MM.1S (cell line): ENCODE measurements at regions not wholly inside any gene's neighbourhood (a gene's known extent, or its start where the extent isn't known, plus 50 kb on each side); places are given as distances from the start of the nearest gene placed in this dataset.
A peak's percentile ranks its signal among the peaks of the same experiment; 100 is the strongest.

ENCODE experiments used
- DNase-seq: peaks from one replicate; pipeline ENCODE4 v3.0.0-alpha.2; 2015
- H2AFZ ChIP-seq: fragments of 300-600 bp; sonication (generic); 2 replicates; pipeline ENCODE4 v1.6.0; 2016; ENCODE audit warnings: antibody characterized with exemption, low read length
- H3F3A ChIP-seq: fragments of 300-600 bp; sonication (generic); 2 replicates; pipeline ENCODE4 v1.6.1; 2016; ENCODE audit warnings: mild to moderate bottlenecking, antibody characterized with exemption, low read length, moderate library complexity, mixed read lengths; ENCODE audit not compliant: insufficient read depth
- H3K27ac ChIP-seq: fragments of 300-600 bp; sonication (generic); 2 replicates; pipeline ENCODE4 v1.5.1; 2016; ENCODE audit warnings: mild to moderate bottlenecking, low read length
- H3K27me3 ChIP-seq: fragments of 300-600 bp; sonication (generic); replicated peaks from 2 replicates; pipeline ENCODE4 v1.6.0; 2016; ENCODE audit warnings: low read length; ENCODE audit not compliant: insufficient read depth
- H3K36me3 ChIP-seq: fragments of 300-600 bp; sonication (generic); replicated peaks from 2 replicates; pipeline ENCODE4 v1.6.1; 2016; ENCODE audit warnings: mild to moderate bottlenecking, low read length, mixed read lengths; ENCODE audit not compliant: insufficient read depth
- H3K4me1 ChIP-seq: fragments of 300-600 bp; sonication (generic); 2 replicates; pipeline ENCODE4 v1.6.1; 2016; ENCODE audit warnings: low read length, mixed read lengths
- H3K4me2 ChIP-seq: fragments of 300-600 bp; sonication (generic); 2 replicates; pipeline ENCODE4 v1.6.0; 2016; ENCODE audit warnings: low read depth, low read length
- H3K4me3 ChIP-seq: fragments of 300-600 bp; sonication (generic); 2 replicates; pipeline ENCODE4 v1.5.1; 2016; ENCODE audit warnings: low read length, mixed read lengths
- H3K79me2 ChIP-seq: fragments of 300-600 bp; sonication (generic); 2 replicates; pipeline ENCODE4 v1.6.1; 2016; ENCODE audit warnings: mixed run types, low read length, mixed read lengths
- H3K9ac ChIP-seq: fragments of 300-600 bp; sonication (generic); 2 replicates; pipeline ENCODE4 v1.6.1; 2016; ENCODE audit warnings: low read length, mixed read lengths
- H3K9me2 ChIP-seq: fragments of 300-600 bp; sonication (generic); replicated peaks from 2 replicates; pipeline ENCODE4 v1.6.1; 2016; ENCODE audit warnings: mild to moderate bottlenecking, low read length, mixed read lengths; ENCODE audit not compliant: insufficient read depth
- H3K9me3 ChIP-seq: fragments of 300-600 bp; sonication (generic); replicated peaks from 2 replicates; pipeline ENCODE4 v1.6.1; 2016; ENCODE audit warnings: mild to moderate bottlenecking, low read length, mixed read lengths; ENCODE audit not compliant: insufficient read depth
- H4K20me1 ChIP-seq: fragments of 300-600 bp; sonication (generic); 2 replicates; pipeline ENCODE4 v1.6.1; 2016; ENCODE audit warnings: mild to moderate bottlenecking, low read length, moderate library complexity, mixed read lengths; ENCODE audit not compliant: insufficient read depth
- CTCF ChIP-seq: fragments of 300-600 bp; sonication (generic); IDR thresholded peaks from 2 replicates; pipeline ENCODE4 v1.5.1; 2016; ENCODE audit warnings: antibody characterized with exemption, low read length, mixed read lengths
- EZH2 ChIP-seq: fragments of 300-600 bp; sonication (generic); optimal IDR thresholded peaks from 2 replicates; pipeline ENCODE3; 2017; ENCODE audit warnings: low read depth, mild to moderate bottlenecking, antibody characterized with exemption, low read length, mixed read lengths
- EZH2phosphoT487 ChIP-seq: fragments of 300-600 bp; sonication (generic); IDR thresholded peaks from 2 replicates; pipeline ENCODE4 v1.6.1; 2018; ENCODE audit warnings: antibody characterized with exemption, low read length

GRCh38 chr1:82775406-82776000, 974.8 kb downstream of the ADGRL2 start:
- H3K79me2 ChIP-seq, result no peaks in the 10 kb centered on the region
- no peaks in the 10 kb centered on the region for H3F3A ChIP-seq
- no peak overlapping the region for H2AFZ ChIP-seq
- H3K27me3 ChIP-seq, result no peaks in the 10 kb centered on the region
- H3K9me3 ChIP-seq, result no peaks in the 10 kb centered on the region
- no peaks in the 10 kb centered on the region for H3K9me2 ChIP-seq
- H3K4me3 ChIP-seq, result no peak overlapping the region
- no peaks in the 10 kb centered on the region for H3K36me3 ChIP-seq
- no peaks in the 10 kb centered on the region for H4K20me1 ChIP-seq
- DNase-seq, result no peak
- H3K4me1 ChIP-seq, result no peaks in the 10 kb centered on the region
- no peak for TF ChIP-seq EZH2
- TF ChIP-seq CTCF, result peak; percentile 37
- no peak for TF ChIP-seq EZH2phosphoT487
- H3K4me2 ChIP-seq, result no peak overlapping the region
- no peak overlapping the region for H3K27ac ChIP-seq
- H3K9ac ChIP-seq, result no peak overlapping the region

DNA sequence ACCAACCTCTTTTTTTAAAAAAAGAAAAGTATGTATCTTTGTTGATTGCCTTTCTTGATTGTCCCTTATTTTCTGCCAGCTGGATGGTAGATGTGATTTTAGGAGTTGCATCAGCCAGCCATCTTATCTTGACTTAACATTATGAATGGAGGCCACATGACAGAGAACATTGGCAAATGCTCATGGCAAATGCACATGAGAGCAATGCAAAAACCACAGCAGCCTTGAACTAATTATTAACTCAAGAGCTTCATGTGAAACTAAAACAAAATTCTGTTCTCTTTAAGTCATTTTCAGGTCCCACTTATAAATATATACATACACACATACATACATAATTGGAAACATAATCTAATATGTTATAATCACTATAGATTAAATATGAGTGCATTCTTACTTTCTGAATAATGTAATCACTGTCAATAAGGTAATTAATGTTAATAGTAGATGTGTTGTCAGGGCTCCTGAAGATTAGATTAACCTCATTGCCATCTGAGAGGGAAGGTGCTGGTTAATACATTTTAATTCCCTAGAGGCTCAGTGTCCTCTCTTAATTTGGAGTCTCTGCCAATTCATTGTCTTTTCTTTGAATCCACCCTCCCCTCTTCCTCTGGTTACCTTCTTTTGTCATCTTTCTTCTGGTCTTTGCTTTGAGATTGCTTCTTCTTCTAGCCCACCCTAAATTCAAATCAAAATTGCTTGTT, 962.2 kb downstream of the ADGRL2 start:
- no peak for TF ChIP-seq CTCF
- TF ChIP-seq EZH2phosphoT487, result no peak
- TF ChIP-seq EZH2, result no peak
- Histone ChIP-seq H3K4me2 (no peak overlapping the region), H3K4me3 (no peak overlapping the region), H3K4me1 (no peaks in the 10 kb centered on the region), H2AFZ (no peak overlapping the region), H4K20me1 (no peaks in the 10 kb centered on the region), H3K36me3 (no peaks in the 10 kb centered on the region), H3K9ac (no peak overlapping the region), H3K27ac (no peak overlapping the region), H3K27me3 (no peaks in the 10 kb centered on the region), H3K9me3 (no peaks in the 10 kb centered on the region), H3F3A (no peaks in the 10 kb centered on the region), H3K9me2 (no peaks in the 10 kb centered on the region), H3K79me2 (no peaks in the 10 kb centered on the region)
- no peak for DNase-seq

- no peak for TF ChIP-seq CTCF
- no peak for TF ChIP-seq EZH2phosphoT487
- no peak for TF ChIP-seq EZH2
- Histone ChIP-seq H3F3A (no peaks in the 10 kb centered on the region), H3K36me3 (no peaks in the 10 kb centered on the region), H3K27me3 (no peaks in the 10 kb centered on the region), H3K9me2 (no peaks in the 10 kb centered on the region), H4K20me1 (no peaks in the 10 kb centered on the region), H3K4me2 (no peak overlapping the region), H3K4me1 (no peaks in the 10 kb centered on the region), H3K27ac (no peak overlapping the region), H3K9ac (no peak overlapping the region), H3K9me3 (no peaks in the 10 kb centered on the region), H3K79me2 (no peaks in the 10 kb centered on the region), H2AFZ (no peak overlapping the region), H3K4me3 (no peak overlapping the region)
- DNase-seq, result no peak
Measured at GRCh38 chr1:82759035-82759434, 958.3 kb downstream of the ADGRL2 start.
